ENCODE measurements at regions not wholly inside any gene's neighbourhood (a gene's known extent, or its start where the extent isn't known, plus 50 kb on each side); places are given as distances from the start of the nearest gene placed in this dataset.
"Not testable (repeated sequence)": the region's sequence is repeated elsewhere in the genome, so short reads cannot be mapped to it uniquely, and the experiment has no call there.

- TF ChIP-seq GATA1 (IDR thresholded peaks at IDR 0.05; ENCODE audit: low read depth, low read length) (no peak), POLR2A (IDR thresholded peaks at IDR 0.05; ENCODE audit: low read length) (no peak)
- no peak for DNase-seq
Observed at GRCh38 chr3:88469216-88469615, 319.5 kb downstream of the C3orf38 start.

GRCh38 chr3:88478460-88478859, 328.7 kb downstream of the C3orf38 start:
- DNase-seq = no peak
- no peak for TF ChIP-seq POLR2A (IDR thresholded peaks at IDR 0.05; ENCODE audit: low read length)
- no peak for TF ChIP-seq GATA1 (IDR thresholded peaks at IDR 0.05; ENCODE audit: low read depth, low read length)

GRCh38 chr3:88480822-88481221, 331.1 kb downstream of the C3orf38 start:
- DNase-seq = no peak
- TF ChIP-seq GATA1 (IDR thresholded peaks at IDR 0.05; ENCODE audit: low read depth, low read length) (no peak), POLR2A (IDR thresholded peaks at IDR 0.05; ENCODE audit: low read length) (no peak)

GRCh38 chr3:88485001-88485400, 335.2 kb downstream of the C3orf38 start:
- TF ChIP-seq POLR2A (IDR thresholded peaks at IDR 0.05; ENCODE audit: low read length) = no peak
- TF ChIP-seq GATA1 (IDR thresholded peaks at IDR 0.05; ENCODE audit: low read depth, low read length) = no peak
- DNase-seq = no peak

GRCh38 chr3:88508818-88509217, 359.1 kb downstream of the C3orf38 start:
- not testable (repeated sequence) for DNase-seq

GRCh38 chr3:88509582-88509981, 359.8 kb downstream of the C3orf38 start:
- no peak for DNase-seq
- TF ChIP-seq GATA1 (IDR thresholded peaks at IDR 0.05; ENCODE audit: low read depth, low read length) (no peak), POLR2A (IDR thresholded peaks at IDR 0.05; ENCODE audit: low read length) (no peak)

GRCh38 chr3:88528494-88528893, 378.7 kb downstream of the C3orf38 start:
- no peak for DNase-seq
- TF ChIP-seq GATA1 (IDR thresholded peaks at IDR 0.05; ENCODE audit: low read depth, low read length) (no peak), POLR2A (IDR thresholded peaks at IDR 0.05; ENCODE audit: low read length) (no peak)

GRCh38 chr3:88534534-88534933, 384.8 kb downstream of the C3orf38 start:
- TF ChIP-seq POLR2A (IDR thresholded peaks at IDR 0.05; ENCODE audit: low read length) = no peak
- no peak for TF ChIP-seq GATA1 (IDR thresholded peaks at IDR 0.05; ENCODE audit: low read depth, low read length)
- no peak for DNase-seq

- TF ChIP-seq POLR2A (IDR thresholded peaks at IDR 0.05; ENCODE audit: low read length) = no peak
- TF ChIP-seq GATA1 (IDR thresholded peaks at IDR 0.05; ENCODE audit: low read depth, low read length) = no peak
- DNase-seq = no peak
Observed at GRCh38 chr3:88535563-88535962, 385.8 kb downstream of the C3orf38 start.

GRCh38 chr3:88542916-88543315, 393.2 kb downstream of the C3orf38 start:
- no peak for DNase-seq
- TF ChIP-seq GATA1 (IDR thresholded peaks at IDR 0.05; ENCODE audit: low read depth, low read length) = no peak
- no peak for TF ChIP-seq POLR2A (IDR thresholded peaks at IDR 0.05; ENCODE audit: low read length)

GRCh38 chr3:88572450-88572849, 422.7 kb downstream of the C3orf38 start:
- no peak for TF ChIP-seq POLR2A (IDR thresholded peaks at IDR 0.05; ENCODE audit: low read length)
- TF ChIP-seq GATA1 (IDR thresholded peaks at IDR 0.05; ENCODE audit: low read depth, low read length) = no peak
- no peak for DNase-seq

- no peak for TF ChIP-seq POLR2A (IDR thresholded peaks at IDR 0.05; ENCODE audit: low read length)
- TF ChIP-seq GATA1 (IDR thresholded peaks at IDR 0.05; ENCODE audit: low read depth, low read length) = no peak
- DNase-seq = no peak
Observed at GRCh38 chr3:88573472-88573871, 423.7 kb downstream of the C3orf38 start.

- TF ChIP-seq POLR2A (IDR thresholded peaks at IDR 0.05; ENCODE audit: low read length) (no peak), GATA1 (IDR thresholded peaks at IDR 0.05; ENCODE audit: low read depth, low read length) (no peak)
- DNase-seq = no peak
Observed at GRCh38 chr3:88574146-88574545, 424.4 kb downstream of the C3orf38 start.

GRCh38 chr3:88584451-88584850, 434.7 kb downstream of the C3orf38 start:
- TF ChIP-seq GATA1 (IDR thresholded peaks at IDR 0.05; ENCODE audit: low read depth, low read length) (no peak), POLR2A (IDR thresholded peaks at IDR 0.05; ENCODE audit: low read length) (no peak)
- DNase-seq = no peak

- DNase-seq = no peak
- TF ChIP-seq GATA1 (IDR thresholded peaks at IDR 0.05; ENCODE audit: low read depth, low read length) (no peak), POLR2A (IDR thresholded peaks at IDR 0.05; ENCODE audit: low read length) (no peak)
Observed at GRCh38 chr3:88586121-88586640, 436.4 kb downstream of the C3orf38 start.

GRCh38 chr3:88589138-88589537, 439.4 kb downstream of the C3orf38 start:
- TF ChIP-seq POLR2A (IDR thresholded peaks at IDR 0.05; ENCODE audit: low read length) (no peak), GATA1 (IDR thresholded peaks at IDR 0.05; ENCODE audit: low read depth, low read length) (no peak)
- DNase-seq = no peak

Measured in erythroblast (primary cell).